ENCODE measurements at regions not wholly inside any gene's neighbourhood (a gene's known extent, or its start where the extent isn't known, plus 50 kb on each side); places are given as distances from the start of the nearest gene placed in this dataset.

DNA sequence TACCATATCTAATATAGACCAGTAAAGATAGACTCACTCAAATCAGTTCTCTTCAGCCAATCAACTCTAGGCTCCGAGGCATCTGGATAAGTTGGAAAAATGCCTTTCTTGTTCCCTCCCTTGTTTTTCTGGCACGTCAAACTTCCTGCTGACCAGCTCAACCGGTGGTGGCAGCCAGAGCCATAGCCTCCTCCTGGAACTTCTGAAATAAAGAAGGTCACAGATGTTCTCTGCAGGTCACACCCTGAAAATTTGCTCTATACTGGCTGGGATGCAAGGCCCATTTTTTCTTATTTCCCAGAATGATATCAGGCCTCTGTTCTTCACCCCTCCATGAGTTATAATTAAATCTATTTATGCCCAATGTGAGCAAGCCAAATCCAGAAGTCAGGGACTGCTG, 81.9 kb downstream of the BMP4 start:
- H3K9me3 ChIP-seq = no peaks in the 10 kb centered on the region
- no peak overlapping the region for H3K4me3 ChIP-seq (ENCODE audit: low read depth in 1 of 2, low read length in 1 of 2)
- H3K4me1 ChIP-seq (ENCODE audit: control insufficient read depth in 1 of 2, insufficient read depth in 1 of 2, low read depth in 1 of 2, low read length in 1 of 2) = no peaks in the 10 kb centered on the region
- no peaks in the 10 kb centered on the region for H3K27me3 ChIP-seq
- TF ChIP-seq, protein P1, sequence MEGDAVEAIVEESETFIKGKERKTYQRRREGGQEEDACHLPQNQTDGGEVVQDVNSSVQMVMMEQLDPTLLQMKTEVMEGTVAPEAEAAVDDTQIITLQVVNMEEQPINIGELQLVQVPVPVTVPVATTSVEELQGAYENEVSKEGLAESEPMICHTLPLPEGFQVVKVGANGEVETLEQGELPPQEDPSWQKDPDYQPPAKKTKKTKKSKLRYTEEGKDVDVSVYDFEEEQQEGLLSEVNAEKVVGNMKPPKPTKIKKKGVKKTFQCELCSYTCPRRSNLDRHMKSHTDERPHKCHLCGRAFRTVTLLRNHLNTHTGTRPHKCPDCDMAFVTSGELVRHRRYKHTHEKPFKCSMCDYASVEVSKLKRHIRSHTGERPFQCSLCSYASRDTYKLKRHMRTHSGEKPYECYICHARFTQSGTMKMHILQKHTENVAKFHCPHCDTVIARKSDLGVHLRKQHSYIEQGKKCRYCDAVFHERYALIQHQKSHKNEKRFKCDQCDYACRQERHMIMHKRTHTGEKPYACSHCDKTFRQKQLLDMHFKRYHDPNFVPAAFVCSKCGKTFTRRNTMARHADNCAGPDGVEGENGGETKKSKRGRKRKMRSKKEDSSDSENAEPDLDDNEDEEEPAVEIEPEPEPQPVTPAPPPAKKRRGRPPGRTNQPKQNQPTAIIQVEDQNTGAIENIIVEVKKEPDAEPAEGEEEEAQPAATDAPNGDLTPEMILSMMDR (IDR thresholded peaks at IDR 0.05) = no peak
- H3K27ac ChIP-seq = no peak overlapping the region
- no peaks in the 10 kb centered on the region for H3K36me3 ChIP-seq

DNA sequence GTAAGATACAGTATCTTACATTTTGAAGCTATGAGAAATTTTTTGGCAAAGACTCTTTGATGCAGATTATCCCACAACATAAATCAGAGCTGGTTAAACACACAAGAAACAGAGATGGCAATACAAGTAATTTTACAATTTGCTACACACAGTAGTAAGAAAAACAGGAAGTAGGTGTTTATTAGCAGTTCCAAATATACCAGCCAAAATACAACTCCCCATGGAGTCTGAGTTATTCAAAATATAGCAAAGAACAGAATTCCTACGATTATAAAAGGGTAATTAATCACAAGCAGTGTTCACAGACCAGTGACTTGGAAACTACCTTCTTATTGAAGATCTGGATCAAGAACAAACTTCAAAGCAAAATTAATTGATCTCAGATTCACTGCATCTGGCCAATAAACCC, 83.9 kb downstream of the BMP4 start:
- TF ChIP-seq, protein P1 (IDR thresholded peaks at IDR 0.05) = no peak
- H3K27me3 ChIP-seq = no peaks in the 10 kb centered on the region
- no peak overlapping the region for H3K4me3 ChIP-seq (ENCODE audit: low read depth in 1 of 2, low read length in 1 of 2)
- H3K36me3 ChIP-seq = no peaks in the 10 kb centered on the region
- no peaks in the 10 kb centered on the region for H3K4me1 ChIP-seq (ENCODE audit: control insufficient read depth in 1 of 2, insufficient read depth in 1 of 2, low read depth in 1 of 2, low read length in 1 of 2)
- no peak overlapping the region for H3K27ac ChIP-seq
- no peaks in the 10 kb centered on the region for H3K9me3 ChIP-seq

DNA sequence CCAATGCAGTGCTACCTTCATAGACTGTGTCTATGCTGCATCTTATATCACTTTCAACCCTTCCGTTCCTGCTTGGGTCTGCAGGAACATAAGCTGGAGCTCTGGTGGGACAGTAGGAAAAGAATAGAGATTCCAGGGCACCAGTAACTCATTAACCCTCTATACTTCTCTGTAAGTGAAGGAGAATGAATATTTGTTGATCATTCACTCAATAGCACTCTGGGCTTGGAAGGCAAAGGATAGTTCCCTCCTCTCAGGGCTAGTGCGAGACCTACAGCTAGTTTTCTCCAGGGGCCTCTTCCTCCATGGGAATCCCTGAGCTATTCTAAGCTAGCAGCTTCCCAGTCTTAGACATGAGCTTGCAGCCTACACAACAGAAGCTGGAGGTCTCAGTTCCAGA, 84.7 kb downstream of the BMP4 start:
- TF ChIP-seq, protein P1 (IDR thresholded peaks at IDR 0.05) = no peak
- Histone ChIP-seq H3K4me1 (ENCODE audit: control insufficient read depth in 1 of 2, insufficient read depth in 1 of 2, low read depth in 1 of 2, low read length in 1 of 2) (no peaks in the 10 kb centered on the region), H3K36me3 (no peaks in the 10 kb centered on the region), H3K9me3 (no peaks in the 10 kb centered on the region), H3K27me3 (no peaks in the 10 kb centered on the region), H3K4me3 (ENCODE audit: low read depth in 1 of 2, low read length in 1 of 2) (no peak overlapping the region), H3K27ac (no peak overlapping the region)

DNA sequence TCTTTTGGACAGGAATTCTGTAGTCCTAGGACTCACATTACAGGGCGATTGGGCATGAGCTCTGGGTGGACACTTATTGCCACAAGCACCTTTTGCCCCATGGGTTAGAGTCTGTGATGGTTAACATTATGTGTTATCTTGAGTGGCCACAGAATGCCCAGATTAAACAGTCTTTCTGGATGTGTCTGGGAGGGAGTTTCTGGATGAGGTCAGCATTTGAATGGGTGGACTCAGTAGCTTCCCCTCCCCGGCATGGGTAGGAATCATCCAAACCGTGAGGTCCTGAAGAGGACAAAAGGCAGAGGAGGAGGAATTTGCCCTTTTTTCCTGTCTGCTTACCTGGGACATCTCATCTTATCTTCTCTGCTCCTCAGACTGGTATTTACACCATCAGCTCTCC, 85.6 kb downstream of the BMP4 start:
- H3K4me3 ChIP-seq (ENCODE audit: low read depth in 1 of 2, low read length in 1 of 2) = no peak overlapping the region
- H3K27me3 ChIP-seq = no peaks in the 10 kb centered on the region
- H3K27ac ChIP-seq = no peak overlapping the region
- TF ChIP-seq, protein P1 (IDR thresholded peaks at IDR 0.05) = no peak
- no peaks in the 10 kb centered on the region for H3K4me1 ChIP-seq (ENCODE audit: control insufficient read depth in 1 of 2, insufficient read depth in 1 of 2, low read depth in 1 of 2, low read length in 1 of 2)
- no peaks in the 10 kb centered on the region for H3K36me3 ChIP-seq
- H3K9me3 ChIP-seq = no peaks in the 10 kb centered on the region

DNA sequence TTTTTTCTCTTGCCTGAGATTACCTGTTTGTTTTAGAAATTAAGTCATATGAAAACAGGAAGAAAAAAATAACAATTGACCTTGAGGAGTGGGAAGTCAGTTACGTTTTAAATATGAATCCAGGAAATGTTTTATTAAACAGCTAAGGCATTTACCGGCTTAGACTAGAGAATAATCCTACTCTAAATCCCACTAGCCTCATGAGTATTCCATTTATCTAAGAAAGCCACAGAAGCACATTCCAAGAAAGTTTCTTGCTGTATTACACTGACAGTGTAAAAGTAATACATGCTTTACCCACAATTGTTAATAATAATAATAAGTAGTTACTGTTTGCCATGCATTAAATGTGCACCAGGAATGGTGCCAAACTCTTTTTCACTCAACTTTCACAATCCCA, 90.9 kb downstream of the BMP4 start:
- no peak overlapping the region for H3K4me3 ChIP-seq (ENCODE audit: low read depth in 1 of 2, low read length in 1 of 2)

More for the DNA sequence above, 90.9 kb downstream of the BMP4 start:
- Histone ChIP-seq H3K36me3 (no peaks in the 10 kb centered on the region), H3K27me3 (no peaks in the 10 kb centered on the region), H3K9me3 (no peaks in the 10 kb centered on the region), H3K27ac (no peak overlapping the region), H3K4me1 (ENCODE audit: control insufficient read depth in 1 of 2, insufficient read depth in 1 of 2, low read depth in 1 of 2, low read length in 1 of 2) (no peaks in the 10 kb centered on the region)
- TF ChIP-seq, protein P1 (IDR thresholded peaks at IDR 0.05) = no peak

Measured in neutrophil (primary cell).